ENCODE measurements at regions not wholly inside any gene's neighbourhood (a gene's known extent, or its start where the extent isn't known, plus 50 kb on each side); places are given as distances from the start of the nearest gene placed in this dataset.

GRCh38 chr1:70891051-70891843 is 156.4 kb downstream of the PTGER3 start:
- no peak for DNase-seq (ENCODE audit: low spot score)

GRCh38 chr1:70892140-70892539 is 155.5 kb downstream of the PTGER3 start:
- DNase-seq (ENCODE audit: low spot score) = no peak

GRCh38 chr1:70892930-70893329 is 154.7 kb downstream of the PTGER3 start:
- no peak for DNase-seq (ENCODE audit: low spot score)

- DNase-seq (ENCODE audit: low spot score) = no peak
Observed at GRCh38 chr1:70893381-70893780, 154.2 kb downstream of the PTGER3 start.

GRCh38 chr1:70895531-70895930 is 152.1 kb downstream of the PTGER3 start:
- no peak for DNase-seq (ENCODE audit: low spot score)

GRCh38 chr1:70896224-70896623 is 151.4 kb downstream of the PTGER3 start:
- DNase-seq (ENCODE audit: low spot score) = no peak

DNA sequence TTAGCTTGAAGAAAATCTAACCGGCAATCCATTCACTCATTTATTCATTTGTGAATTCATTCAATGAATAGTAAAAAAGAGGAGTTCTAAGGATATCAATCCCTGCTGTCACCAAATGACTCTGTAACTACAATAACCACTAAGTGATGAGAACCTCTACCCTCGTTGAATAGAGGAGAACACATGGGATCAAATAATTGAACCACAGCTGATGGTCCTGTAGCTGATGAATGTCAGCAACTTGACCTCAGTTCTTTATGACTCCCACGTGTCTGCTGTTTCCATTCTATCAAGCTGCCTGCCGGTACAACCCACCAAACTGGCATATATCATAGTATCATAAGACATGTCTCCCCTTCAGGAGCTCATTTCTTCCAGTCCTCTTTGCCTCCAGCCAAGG is 150.3 kb downstream of the PTGER3 start:
- DNase-seq (ENCODE audit: low spot score) = no peak

DNA sequence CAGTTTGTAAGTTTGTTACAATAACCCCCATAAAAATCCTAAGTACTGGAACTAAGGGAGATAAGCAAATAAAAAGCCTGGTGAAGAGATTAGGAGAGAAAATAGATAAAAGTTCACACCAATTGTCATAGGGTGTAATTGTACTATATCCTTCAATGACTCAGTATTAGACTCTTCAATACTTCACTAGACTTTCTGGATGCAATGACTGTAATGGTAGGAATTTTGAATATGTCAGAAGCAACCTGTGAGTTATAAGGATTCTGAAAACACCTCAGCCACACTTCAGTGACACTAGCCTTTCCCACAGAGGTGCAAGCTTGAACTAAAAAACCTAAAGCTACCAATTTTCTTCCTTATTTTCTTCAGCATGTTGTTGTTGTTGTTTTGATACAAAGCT is 147.9 kb downstream of the PTGER3 start:
- DNase-seq (ENCODE audit: low spot score) = no peak

DNA sequence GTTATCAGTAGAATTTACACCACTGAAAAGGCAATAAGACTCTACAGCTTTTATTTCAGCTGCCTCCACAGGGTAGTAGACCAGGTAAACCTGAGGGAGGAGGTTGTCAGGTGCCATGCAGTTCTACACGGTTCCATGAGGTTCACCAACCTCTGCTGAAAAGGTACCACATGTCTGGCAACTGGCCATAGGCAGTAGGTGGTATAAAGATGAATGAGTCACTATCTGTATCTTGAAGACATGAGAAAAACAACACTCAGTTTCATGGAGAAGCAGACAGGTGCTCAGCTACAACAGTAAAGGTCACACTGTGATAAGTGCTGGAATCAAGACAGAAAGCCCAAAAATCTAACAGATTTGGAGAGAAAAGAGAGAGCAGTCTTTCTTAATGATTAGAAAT is 145.4 kb downstream of the PTGER3 start:
- no peak for DNase-seq (ENCODE audit: low spot score)

DNA sequence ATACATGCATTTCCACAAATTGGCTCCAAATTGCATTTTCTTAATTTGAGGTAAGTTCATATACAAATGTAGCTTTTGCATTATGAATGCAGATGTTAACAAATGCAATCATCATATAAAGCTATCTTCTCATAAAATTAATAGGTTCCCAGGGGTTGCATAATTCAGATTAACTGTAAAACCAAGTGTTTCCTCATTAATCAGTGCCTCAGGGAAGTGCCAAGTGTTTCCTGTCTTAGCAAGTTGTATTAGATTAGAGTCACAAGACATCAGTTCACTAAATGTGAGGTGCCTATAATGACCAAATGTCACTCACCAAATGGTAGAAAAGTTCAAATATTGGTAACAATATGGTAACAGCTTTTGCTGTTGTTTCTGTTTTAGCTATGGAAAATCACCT is 140.8 kb downstream of the PTGER3 start:
- no peak for DNase-seq (ENCODE audit: low spot score)

DNA sequence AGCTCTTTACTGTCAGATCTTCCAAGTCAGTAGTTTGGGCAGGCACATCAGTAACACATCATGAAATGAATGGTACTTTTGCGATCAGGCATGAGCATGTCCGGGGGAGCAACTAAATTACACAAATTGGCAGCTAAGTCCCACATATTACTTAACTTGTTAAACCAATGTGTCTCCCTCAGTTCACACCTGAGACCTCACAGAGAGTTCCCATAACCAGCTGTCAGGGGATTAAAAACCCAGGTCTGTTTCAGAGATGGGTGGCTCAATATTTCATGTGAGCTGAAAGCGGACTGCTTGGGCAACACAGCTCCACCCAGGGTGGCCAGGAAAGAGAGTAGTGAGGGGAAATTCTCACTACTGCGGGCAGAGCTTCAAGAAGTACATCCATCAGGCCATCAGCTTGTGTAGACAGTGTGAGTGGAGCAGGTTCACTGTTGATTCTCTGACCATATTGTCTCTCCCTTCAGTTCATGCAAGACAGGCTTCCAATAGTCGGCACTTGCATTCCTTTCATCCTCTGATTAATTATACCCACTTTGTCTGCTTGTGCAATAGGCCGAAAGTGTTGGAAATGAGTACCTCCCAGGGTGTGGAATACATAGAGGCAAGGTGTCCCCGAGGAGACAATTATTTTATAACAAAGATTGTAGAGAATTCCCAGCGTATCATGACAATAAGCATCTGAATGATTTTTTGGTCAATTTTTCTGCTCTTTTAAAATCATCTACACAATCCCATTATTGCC is 139.9 kb downstream of the PTGER3 start:
- DNase-seq (ENCODE audit: low spot score) = no peak

GRCh38 chr1:70909262-70909822 is 138.3 kb downstream of the PTGER3 start:
- DNase-seq (ENCODE audit: low spot score) = no peak

- no peak for DNase-seq (ENCODE audit: low spot score)
Observed at GRCh38 chr1:70910013-70910412, 137.6 kb downstream of the PTGER3 start.

DNA sequence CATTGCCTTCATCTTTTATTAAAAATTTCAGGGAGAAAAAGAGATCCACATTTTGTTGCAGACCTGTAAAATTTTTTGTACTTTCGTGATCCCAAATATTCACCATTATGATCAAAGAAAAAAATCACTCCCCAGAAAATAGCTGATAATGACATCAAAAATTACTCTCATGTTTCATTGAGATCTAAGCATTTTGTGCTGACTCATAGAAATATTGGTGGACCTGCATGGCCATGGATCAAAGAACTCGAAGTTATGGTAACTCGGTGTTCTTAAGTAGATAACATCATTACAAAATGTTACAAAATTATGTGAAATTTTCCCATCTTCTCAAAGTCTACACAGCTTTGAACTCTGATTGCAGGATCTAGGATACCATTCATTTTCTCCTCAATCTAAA is 135.8 kb downstream of the PTGER3 start:
- DNase-seq (ENCODE audit: low spot score) = no peak

DNA sequence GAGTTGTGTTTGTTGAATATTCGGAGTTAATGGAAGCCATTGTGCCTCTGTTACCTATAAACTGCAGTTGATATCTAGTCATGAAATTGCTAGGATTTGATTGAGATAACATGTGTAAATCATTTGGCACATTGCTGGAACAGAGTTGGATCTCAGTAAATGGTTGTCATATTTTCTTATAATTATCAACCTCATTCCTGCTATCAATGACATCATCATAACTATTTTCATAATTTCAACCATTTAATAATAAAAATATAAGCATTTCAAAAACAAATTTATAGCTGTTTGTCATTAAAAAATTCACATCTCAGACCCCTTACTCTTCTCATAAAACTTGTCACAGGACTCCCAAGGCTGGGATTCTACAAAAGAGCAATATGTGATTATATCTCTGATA is 133.4 kb downstream of the PTGER3 start:
- DNase-seq (ENCODE audit: low spot score) = no peak

GRCh38 chr1:70915258-70916033 is 132.2 kb downstream of the PTGER3 start:
- DNase-seq (ENCODE audit: low spot score) = no peak

DNA sequence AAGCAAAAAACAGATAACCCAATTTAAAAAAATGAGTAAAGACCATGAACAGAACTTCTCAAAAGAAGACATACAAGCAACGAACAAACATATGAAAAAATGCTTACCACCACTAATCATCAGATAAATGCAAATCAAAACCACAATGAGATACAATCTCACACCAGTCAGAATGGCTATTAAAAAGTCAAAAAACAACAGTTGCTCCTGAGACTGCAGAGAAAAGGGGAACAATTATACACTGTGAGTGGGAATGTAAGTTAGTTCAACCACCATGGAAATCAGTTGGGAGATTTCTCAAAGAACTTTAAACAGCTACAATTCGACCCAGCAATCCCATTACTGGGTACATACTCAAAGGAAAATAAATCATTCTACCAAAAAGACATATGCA is 131.6 kb downstream of the PTGER3 start:
- DNase-seq (ENCODE audit: low spot score) = no peak

- no peak for DNase-seq (ENCODE audit: low spot score)
Observed at GRCh38 chr1:70919706-70920323, 127.8 kb downstream of the PTGER3 start.
